GM12865 (cell line): ENCODE measurements at regions not wholly inside any gene's neighbourhood (a gene's known extent, or its start where the extent isn't known, plus 50 kb on each side); places are given as distances from the start of the nearest gene placed in this dataset.
"Not testable (repeated sequence)": the region's sequence is repeated elsewhere in the genome, so short reads cannot be mapped to it uniquely, and the experiment has no call there.

Source experiments
- DNase-seq: peaks from one replicate; pipeline ENCODE4 v3.0.0; 2010; ENCODE audit warnings: low read depth
- H3K4me3 ChIP-seq: 2 replicates; pipeline ENCODE4 v1.5.1; 2011; ENCODE audit warnings: mild to moderate bottlenecking, low read depth, low read length, control low read depth
- TF ChIP-seq, protein P1 (sequence below): IDR thresholded peaks from 2 replicates; pipeline ENCODE4 v1.5.1; 2011; ENCODE audit warnings: low read length, control low read depth, low read depth, inconsistent platforms; ENCODE audit not compliant: insufficient read depth; ENCODE audit errors: missing control alignments

DNA sequence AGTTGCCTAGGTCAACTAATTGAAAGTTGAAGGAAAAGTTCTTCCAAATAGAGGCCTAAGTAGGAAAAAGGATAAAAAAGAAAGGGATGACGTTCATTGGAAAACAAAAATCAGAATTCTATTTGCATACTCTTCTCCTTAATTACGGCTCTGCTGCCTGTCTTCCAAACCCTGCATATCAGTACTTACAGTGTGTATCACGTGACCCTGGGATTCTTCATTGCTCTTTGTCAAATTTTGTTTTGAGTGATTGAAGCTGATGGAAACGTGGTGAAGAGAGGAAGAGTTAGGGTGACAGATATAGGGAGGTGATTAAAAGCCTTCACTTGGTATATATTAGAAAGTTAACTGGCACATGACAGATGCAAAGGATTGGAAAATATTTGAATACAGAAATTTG, 97.9 kb downstream of the ZNF92 start:
- DNase-seq = no peak
- H3K4me3 ChIP-seq = no peak overlapping the region
- TF ChIP-seq, protein P1, sequence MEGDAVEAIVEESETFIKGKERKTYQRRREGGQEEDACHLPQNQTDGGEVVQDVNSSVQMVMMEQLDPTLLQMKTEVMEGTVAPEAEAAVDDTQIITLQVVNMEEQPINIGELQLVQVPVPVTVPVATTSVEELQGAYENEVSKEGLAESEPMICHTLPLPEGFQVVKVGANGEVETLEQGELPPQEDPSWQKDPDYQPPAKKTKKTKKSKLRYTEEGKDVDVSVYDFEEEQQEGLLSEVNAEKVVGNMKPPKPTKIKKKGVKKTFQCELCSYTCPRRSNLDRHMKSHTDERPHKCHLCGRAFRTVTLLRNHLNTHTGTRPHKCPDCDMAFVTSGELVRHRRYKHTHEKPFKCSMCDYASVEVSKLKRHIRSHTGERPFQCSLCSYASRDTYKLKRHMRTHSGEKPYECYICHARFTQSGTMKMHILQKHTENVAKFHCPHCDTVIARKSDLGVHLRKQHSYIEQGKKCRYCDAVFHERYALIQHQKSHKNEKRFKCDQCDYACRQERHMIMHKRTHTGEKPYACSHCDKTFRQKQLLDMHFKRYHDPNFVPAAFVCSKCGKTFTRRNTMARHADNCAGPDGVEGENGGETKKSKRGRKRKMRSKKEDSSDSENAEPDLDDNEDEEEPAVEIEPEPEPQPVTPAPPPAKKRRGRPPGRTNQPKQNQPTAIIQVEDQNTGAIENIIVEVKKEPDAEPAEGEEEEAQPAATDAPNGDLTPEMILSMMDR = no peak

DNA sequence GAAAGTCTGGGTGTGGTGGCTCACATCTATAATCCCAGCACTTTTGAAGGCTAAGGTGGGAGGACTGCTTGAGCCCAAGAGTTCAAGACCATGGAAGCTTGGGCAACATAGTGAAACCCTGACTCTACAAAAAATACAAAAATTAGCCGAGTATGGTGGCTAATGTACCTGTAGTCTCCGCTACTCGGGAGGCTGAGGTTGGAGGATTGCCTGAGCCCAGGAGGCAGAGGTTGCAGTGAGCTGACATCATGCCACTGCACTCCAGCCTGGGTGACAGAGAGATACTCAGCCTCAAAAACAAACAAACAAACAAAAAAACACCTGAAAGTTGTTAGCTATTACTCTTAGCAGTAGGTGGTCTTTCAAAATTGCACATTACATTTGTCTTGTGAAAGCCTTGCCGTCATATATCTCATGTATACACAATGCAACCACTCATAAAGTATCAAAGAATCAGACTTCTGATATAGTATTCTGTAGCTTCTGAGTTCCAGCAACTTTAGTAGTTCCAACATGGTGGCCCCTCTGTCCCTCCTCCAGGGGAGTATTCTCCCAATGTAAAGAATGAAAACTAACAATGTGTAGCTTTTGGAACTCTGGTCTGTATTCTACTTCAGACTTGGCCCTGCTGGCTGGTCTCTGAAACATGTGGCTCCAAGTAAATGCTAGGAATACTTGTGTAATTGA, 101.5 kb downstream of the ZNF92 start:
- TF ChIP-seq, protein P1 = no peak
- DNase-seq = no peak
- H3K4me3 ChIP-seq = no peak overlapping the region

DNA sequence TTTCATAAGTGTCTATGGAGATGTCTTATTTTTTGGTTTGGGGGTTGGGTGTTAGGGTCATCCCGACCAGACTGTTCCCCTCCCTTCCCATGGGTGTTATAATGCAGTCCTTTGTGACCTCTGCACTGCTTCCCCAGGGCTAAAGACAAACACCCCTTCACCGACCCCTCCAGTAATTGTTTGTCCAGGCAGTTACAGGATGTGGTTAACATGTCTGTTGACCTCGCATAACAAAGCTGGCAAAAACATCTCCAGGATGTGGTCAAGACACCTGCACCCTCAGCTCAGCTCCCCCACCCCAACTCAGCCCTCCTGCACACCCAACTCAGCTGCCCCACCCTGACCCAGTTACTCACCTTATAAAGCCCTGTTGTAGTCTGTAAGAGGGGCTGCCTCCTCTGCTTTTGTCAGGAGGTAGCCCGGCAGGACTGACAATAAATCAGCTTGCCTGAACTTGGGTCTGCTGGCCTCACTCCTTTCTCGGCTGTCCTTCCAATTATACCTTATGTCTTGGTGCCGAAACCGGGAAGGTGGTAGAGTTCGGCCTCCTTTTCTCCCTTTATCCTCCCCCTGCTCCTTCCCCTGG, 102.2 kb downstream of the ZNF92 start:
- DNase-seq = peak; percentile 91
- TF ChIP-seq, protein P1 = no peak
- H3K4me3 ChIP-seq = no peak overlapping the region

DNA sequence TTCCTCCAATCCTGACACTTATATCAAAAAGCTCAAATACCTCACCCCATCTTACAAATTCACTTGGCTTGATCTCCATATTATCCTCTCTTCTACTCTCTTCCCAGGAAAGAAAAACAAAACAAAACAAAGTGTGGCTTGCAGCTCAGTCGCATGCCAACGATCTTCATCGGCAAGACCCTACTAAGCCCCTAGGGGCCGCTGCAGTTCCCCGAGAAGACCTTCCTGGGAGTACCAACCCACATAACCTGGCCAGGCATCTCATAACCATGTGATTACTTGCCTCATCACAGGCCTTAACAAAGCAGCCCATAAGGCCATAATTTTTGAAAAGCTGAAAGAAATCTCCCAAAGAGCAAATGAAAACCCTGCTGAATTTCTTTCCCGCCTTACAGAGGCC, 103.7 kb downstream of the ZNF92 start:
- TF ChIP-seq, protein P1 = no peak
- peak; percentile 7 for DNase-seq
- no peak overlapping the region for H3K4me3 ChIP-seq

DNA sequence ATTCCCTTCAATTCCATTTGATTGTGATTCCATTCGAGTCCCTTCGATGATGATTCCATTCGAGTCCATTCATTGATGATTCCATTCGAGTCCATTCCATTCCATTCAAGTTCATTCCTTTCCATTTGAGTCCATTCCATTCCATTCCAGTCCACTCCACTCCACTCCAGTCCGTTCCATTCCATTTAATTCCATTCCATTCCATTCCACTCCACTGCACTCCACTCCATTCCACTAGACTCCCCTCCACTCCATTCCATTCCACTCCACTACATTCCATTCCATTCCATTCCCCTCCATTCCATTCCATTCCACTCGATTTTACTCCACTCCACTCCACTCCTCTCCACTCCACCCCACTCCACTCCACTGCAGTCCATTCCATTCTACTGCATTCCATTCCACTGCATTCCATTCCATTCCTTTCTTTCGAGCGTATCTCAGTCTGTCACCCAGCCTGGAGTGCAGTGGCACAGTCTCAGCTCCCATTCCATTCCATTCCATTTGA, 115.7 kb downstream of the ZNF92 start:
- DNase-seq = no peak
- TF ChIP-seq, protein P1 = no peak
- H3K4me3 ChIP-seq = no peak overlapping the region

DNA sequence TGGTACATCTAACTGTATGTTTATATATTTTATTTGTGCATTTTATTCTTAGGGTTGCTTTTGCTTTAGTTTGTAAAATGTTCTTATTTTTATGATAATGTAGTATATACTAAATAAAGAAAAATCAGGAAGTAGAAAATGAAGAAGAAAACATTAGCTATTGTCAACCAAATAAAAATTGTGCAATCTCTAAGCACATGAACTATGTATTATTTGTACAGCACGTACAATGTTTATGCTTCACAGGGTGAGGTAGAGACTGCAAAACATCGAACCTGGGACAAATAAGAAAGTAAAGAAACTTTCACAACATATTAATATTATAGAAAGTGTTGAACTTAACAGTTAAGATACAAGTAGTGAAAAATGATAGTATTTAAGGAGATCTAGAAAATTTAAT, 123.0 kb downstream of the ZNF92 start:
- not testable (repeated sequence) for H3K4me3 ChIP-seq, DNase-seq

DNA sequence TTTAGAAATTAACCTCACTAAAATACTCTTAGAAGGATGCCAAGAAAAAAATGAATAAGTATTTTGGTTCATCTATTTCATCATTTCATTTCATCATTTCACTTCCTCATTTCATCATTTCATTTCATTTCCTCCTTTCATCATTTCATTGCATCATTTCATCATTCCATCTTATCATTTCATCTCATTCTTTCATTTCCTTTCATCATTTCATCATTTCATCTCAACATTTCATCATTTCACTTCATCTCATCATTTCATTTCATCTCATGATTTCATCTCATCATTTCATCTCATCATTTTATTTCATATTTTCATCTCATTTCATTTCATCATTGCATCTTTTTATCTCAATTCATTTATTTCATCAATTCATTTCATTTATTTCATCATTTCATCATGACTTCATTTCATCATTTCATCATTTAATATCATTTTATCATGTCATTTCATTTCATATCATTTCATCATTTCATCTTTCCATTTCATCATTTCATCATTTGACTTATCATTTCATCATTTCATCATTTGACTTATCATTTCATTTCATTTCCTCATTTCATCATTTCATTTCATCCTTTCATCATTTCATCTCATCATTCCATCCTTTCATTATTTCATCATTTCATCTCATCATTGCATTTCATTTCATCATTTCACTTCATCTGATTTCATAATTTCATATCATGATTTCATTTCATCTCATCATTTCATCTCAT, 129.9 kb downstream of the ZNF92 start:
- no peak for DNase-seq
- TF ChIP-seq, protein P1 = no peak
- H3K4me3 ChIP-seq = no peak overlapping the region

DNA sequence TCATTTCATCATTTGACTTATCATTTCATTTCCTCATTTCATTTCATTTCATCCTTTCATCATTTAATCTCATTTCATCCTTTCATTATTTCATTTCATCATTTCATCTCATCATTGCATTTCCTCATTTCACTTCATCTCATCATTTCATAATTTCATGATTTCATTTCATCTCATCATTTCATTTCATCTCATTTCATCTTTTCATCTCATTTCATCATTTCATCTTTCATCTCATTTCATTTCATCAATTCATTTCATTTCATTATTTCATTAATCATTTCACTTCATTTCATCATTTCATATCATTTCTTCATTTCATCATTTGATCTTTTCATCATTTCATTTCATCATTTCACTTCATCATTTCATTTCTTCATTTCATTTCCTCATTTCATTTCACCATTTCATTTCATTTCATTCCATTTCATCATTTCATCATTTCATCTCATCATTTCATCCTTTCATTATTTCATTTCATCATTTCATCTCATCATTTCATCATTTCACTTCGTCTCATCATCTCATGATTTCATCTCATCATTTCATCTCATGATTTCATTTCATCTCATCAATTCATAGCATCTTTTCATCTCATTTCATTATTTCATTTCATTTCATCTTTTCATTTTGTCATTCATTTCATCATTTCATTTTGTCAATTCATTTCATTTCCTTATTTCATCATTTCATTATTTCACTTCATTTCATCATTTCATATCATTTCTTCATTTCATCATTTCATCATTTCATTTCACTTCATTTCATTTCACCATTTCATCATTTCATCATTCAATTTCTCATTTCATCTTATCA, 131.1 kb downstream of the ZNF92 start:
- not testable (repeated sequence) for DNase-seq, H3K4me3 ChIP-seq

DNA sequence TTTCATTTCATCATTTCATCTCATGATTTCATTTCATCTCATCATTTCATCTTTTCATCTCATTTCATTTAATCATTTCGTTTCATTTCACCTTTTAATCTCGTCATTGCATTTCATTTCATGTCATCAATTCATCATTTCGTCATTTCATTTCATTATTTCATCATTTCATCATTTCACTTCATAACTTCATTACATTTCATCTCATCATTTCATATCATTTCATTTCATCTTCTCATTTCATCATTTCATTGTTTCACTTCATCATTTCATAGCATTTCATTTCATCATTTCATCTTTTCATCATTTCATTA, 131.6 kb downstream of the ZNF92 start:
- not testable (repeated sequence) for DNase-seq

More for the DNA sequence above, 131.6 kb downstream of the ZNF92 start:
- H3K4me3 ChIP-seq = not testable (repeated sequence)
